ENCODE measurements at regions not wholly inside any gene's neighbourhood (a gene's known extent, or its start where the extent isn't known, plus 50 kb on each side); places are given as distances from the start of the nearest gene placed in this dataset.

DNA sequence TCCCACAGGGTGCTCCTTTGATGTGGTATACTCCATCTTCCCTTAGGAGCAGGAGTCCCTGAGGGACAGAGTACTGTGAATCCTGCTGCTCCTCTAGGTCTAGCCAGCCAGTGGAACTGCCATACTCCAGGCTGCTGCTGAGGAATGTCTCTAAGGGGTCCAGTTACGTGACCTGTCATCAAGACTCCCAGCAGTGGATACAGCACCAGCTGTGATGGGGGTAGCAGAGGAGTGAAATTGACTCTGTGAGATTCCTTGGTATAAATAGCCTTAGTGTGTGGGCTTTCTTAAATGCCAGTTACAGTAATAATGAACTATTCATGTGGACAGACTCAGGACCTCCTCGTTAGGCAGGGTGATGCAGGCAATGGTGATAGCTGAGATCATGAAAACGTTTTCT lies 140.4 kb upstream of the LUZP2 start:
- DNase-seq (ENCODE audit: low read depth) = no peak
- no peak overlapping the region for H3K4me3 ChIP-seq (ENCODE audit: control insufficient read depth, low read depth, low read length)
- TF ChIP-seq, protein P1, sequence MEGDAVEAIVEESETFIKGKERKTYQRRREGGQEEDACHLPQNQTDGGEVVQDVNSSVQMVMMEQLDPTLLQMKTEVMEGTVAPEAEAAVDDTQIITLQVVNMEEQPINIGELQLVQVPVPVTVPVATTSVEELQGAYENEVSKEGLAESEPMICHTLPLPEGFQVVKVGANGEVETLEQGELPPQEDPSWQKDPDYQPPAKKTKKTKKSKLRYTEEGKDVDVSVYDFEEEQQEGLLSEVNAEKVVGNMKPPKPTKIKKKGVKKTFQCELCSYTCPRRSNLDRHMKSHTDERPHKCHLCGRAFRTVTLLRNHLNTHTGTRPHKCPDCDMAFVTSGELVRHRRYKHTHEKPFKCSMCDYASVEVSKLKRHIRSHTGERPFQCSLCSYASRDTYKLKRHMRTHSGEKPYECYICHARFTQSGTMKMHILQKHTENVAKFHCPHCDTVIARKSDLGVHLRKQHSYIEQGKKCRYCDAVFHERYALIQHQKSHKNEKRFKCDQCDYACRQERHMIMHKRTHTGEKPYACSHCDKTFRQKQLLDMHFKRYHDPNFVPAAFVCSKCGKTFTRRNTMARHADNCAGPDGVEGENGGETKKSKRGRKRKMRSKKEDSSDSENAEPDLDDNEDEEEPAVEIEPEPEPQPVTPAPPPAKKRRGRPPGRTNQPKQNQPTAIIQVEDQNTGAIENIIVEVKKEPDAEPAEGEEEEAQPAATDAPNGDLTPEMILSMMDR (IDR thresholded peaks at IDR 0.05; ENCODE audit: control insufficient read depth, insufficient read depth, low read depth, low read length, missing control alignments) = no peak

DNA sequence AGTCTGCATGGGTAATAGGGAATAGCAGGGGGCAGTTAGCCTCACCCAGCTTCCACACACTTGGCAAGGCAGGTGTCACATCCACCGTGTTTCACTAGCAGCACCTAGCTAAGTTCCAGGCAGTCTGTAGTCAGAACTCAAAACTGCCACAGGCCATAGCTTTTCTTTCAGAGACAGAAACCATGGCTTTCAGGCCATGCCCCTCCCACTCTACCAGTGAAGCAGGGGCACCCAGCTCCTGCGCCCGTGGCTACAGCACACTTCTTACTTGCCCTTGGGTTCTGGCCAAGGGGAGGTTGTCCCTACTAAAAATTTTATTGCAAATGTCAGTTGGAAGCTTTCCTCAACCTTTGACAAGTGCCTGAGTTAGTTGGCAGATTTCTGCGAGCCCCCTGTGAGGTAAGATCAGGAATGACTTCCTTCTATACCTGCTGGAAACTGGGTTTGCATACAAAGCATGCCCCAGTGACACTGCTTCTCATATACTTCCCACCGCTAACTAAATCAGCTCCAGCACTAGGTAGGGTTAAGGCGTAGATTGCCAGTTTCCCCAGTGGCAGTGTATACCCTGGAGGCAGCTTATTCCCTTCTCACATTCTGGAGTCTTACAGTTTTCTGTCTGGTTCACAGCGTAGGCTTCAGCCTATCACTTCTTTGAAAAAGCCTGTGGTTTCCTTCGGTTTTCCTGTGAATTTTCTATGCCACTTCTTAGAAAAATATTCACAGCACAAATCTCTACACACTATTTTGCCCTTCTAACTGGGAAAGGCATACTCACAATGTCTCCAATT lies 139.0 kb upstream of the LUZP2 start:
- no peak overlapping the region for H3K4me3 ChIP-seq (ENCODE audit: control insufficient read depth, low read depth, low read length)
- TF ChIP-seq, protein P1 (IDR thresholded peaks at IDR 0.05; ENCODE audit: control insufficient read depth, insufficient read depth, low read depth, low read length, missing control alignments) = no peak
- DNase-seq (ENCODE audit: low read depth) = no peak

GRCh38 chr11:24372491-24372890 lies 124.4 kb upstream of the LUZP2 start:
- DNase-seq (ENCODE audit: low read depth) = no peak
- no peak overlapping the region for H3K4me3 ChIP-seq (ENCODE audit: control insufficient read depth, low read depth, low read length)
- TF ChIP-seq, protein P1 (IDR thresholded peaks at IDR 0.05; ENCODE audit: control insufficient read depth, insufficient read depth, low read depth, low read length, missing control alignments) = no peak

DNA sequence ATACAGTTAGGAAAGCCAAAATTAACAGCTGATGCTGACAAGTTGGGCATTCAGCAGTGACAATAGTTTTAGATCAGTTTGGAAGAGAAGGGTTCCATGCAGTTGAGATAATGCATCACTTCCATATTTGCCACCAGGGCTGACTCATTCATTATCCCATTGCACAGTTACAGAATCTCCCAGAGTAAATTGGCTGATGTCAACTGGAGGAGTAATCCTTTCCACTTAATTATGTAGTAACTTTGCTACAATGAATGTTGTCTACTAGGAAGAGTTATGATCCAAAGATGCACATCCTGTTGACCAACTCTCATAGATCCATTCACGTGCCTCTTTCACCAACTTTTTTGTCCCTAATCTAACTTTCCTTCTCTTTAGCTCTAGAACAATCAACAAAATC lies 123.3 kb upstream of the LUZP2 start:
- no peak for DNase-seq (ENCODE audit: low read depth)
- no peak overlapping the region for H3K4me3 ChIP-seq (ENCODE audit: control insufficient read depth, low read depth, low read length)
- TF ChIP-seq, protein P1 (IDR thresholded peaks at IDR 0.05; ENCODE audit: control insufficient read depth, insufficient read depth, low read depth, low read length, missing control alignments) = no peak

- TF ChIP-seq, protein P1 (IDR thresholded peaks at IDR 0.05; ENCODE audit: control insufficient read depth, insufficient read depth, low read depth, low read length, missing control alignments) = no peak
- DNase-seq (ENCODE audit: low read depth) = no peak
- H3K4me3 ChIP-seq (ENCODE audit: control insufficient read depth, low read depth, low read length) = no peak overlapping the region
These were observed 121.5 kb upstream of the LUZP2 start for GRCh38 chr11:24375351-24375750.

GRCh38 chr11:24375931-24376330 lies 120.9 kb upstream of the LUZP2 start:
- TF ChIP-seq, protein P1 (IDR thresholded peaks at IDR 0.05; ENCODE audit: control insufficient read depth, insufficient read depth, low read depth, low read length, missing control alignments) = no peak
- DNase-seq (ENCODE audit: low read depth) = no peak
- H3K4me3 ChIP-seq (ENCODE audit: control insufficient read depth, low read depth, low read length) = no peak overlapping the region

Data from AG09309 (cell line).